ENCODE measurements at regions not wholly inside any gene's neighbourhood (a gene's known extent, or its start where the extent isn't known, plus 50 kb on each side); places are given as distances from the start of the nearest gene placed in this dataset.

- H2BK20ac ChIP-seq (ENCODE audit: low read length) = no peak overlapping the region
- H4K5ac ChIP-seq (ENCODE audit: insufficient read length, low read depth, low read length) = no peak overlapping the region
- no peaks in the 10 kb centered on the region for H3K27me3 ChIP-seq (replicated peaks in 1 of 4; ENCODE audit: control insufficient read depth in 3 of 4, extremely low read depth in 1 of 4, insufficient read depth in 3 of 4, low read length in 3 of 4)
- ChIA-PET POLR2A (ENCODE audit: partially characterized antibody) (no interaction called here), CTCF (ENCODE audit: partially characterized antibody) (no interaction called here)
- H4K8ac ChIP-seq (ENCODE audit: extremely low read depth, insufficient read depth, low read length) = no peak overlapping the region
- no peak overlapping the region for H2AFZ ChIP-seq (ENCODE audit: low read length)
- H3K27ac ChIP-seq (ENCODE audit: low read depth, low read length) = no peak overlapping the region
- no peak overlapping the region for H4K91ac ChIP-seq (replicated peaks; ENCODE audit: insufficient read length, low read length)
- H2BK120ac ChIP-seq (replicated peaks; ENCODE audit: low read depth, low read length) = no peak overlapping the region
- no peaks in the 10 kb centered on the region for H3K4me1 ChIP-seq (replicated peaks in 1 of 4; ENCODE audit: control insufficient read depth in 3 of 4, insufficient read depth in 4 of 4, low read length in 3 of 4)
- H2AK5ac ChIP-seq (ENCODE audit: low read depth, low read length) = no peak overlapping the region
- FAIRE-seq = no peak
- no peaks in the 10 kb centered on the region for H4K20me1 ChIP-seq (replicated peaks in 1 of 2; ENCODE audit: control insufficient read depth in 1 of 2, insufficient read depth in 2 of 2, low read length in 2 of 2)
- 76% methylated on average over 2 of the region's 2 CpGs; no CpG with 5 or more reads in 1 of the 2 experiments for WGBS, 2 experiments (ENCODE audit: extremely low coverage in 1 of 2, insufficient coverage in 1 of 2, insufficient read length in 1 of 2, insufficient replicate concordance in 2 of 2, low coverage in 1 of 2, low lambda C conversion rate in 2 of 2, missing lambda C conversion rate in 1 of 2)
- no peak overlapping the region for H3K56ac ChIP-seq (replicated peaks; ENCODE audit: insufficient read length, low read depth, low read length)
- H3K4me2 ChIP-seq (ENCODE audit: insufficient read depth in 1 of 2, low read depth in 2 of 2, low read length in 2 of 2) = no peak overlapping the region
- no peak for DNase-seq (ENCODE audit: low read depth in 1 of 2, low spot score in 2 of 2)
- no peak overlapping the region for H2BK5ac ChIP-seq (ENCODE audit: low read depth, low read length)
- no peak overlapping the region for H3K23ac ChIP-seq (ENCODE audit: insufficient read length)
- H3K9me3 ChIP-seq (ENCODE audit: insufficient read depth in 2 of 2, low read depth in 1 of 2, low read length in 1 of 2) = no peaks in the 10 kb centered on the region
- no peaks in the 10 kb centered on the region for H3K79me1 ChIP-seq (ENCODE audit: low read depth, low read length)
- TF ChIP-seq GABPA (IDR thresholded peaks at IDR 0.05; ENCODE audit: borderline replicate concordance, insufficient read depth, low read length) (no peak), ASH2L (IDR thresholded peaks at IDR 0.05; ENCODE audit: low read length) (no peak), RAD21 (IDR thresholded peaks at IDR 0.05 in 1 of 2, conservative IDR thresholded peaks at IDR 0.05 in 1 of 2; ENCODE audit: low read depth in 2 of 2, low read length in 2 of 2) (no peak), HDAC2 (IDR thresholded peaks at IDR 0.05; ENCODE audit: borderline replicate concordance in 1 of 2, low read depth in 2 of 2, low read length in 2 of 2) (no peak)
- H3K36me3 ChIP-seq (ENCODE audit: control insufficient read depth in 2 of 4, insufficient read depth in 4 of 4, low read length in 3 of 4) = no peaks in the 10 kb centered on the region
- no peaks in the 10 kb centered on the region for H3K79me2 ChIP-seq (ENCODE audit: control insufficient read depth in 1 of 2, insufficient read depth in 2 of 2, low read length in 2 of 2)
- no peak overlapping the region for H3K14ac ChIP-seq (ENCODE audit: insufficient read length)
- H3K9ac ChIP-seq (replicated peaks in 1 of 4; ENCODE audit: extremely low read depth in 1 of 4, low read depth in 3 of 4, low read length in 3 of 4) = no peak overlapping the region
- H3K4ac ChIP-seq (replicated peaks; ENCODE audit: insufficient read length, low read depth, low read length) = no peak overlapping the region
- H2BK12ac ChIP-seq (ENCODE audit: low read depth, low read length) = no peak overlapping the region
- H3K23me2 ChIP-seq (ENCODE audit: low read depth, low read length) = no peaks in the 10 kb centered on the region
- no peak overlapping the region for H2BK15ac ChIP-seq (ENCODE audit: low read length)
- H3K18ac ChIP-seq (ENCODE audit: extremely low read depth, low read length) = no peak overlapping the region
- no peak overlapping the region for H3K4me3 ChIP-seq (ENCODE audit: extremely low read depth in 1 of 4, insufficient read depth in 2 of 4, low read depth in 3 of 4, low read length in 4 of 4)
These were observed 1076.9 kb downstream of the ARAP2 start for GRCh38 chr4:35167385-35167784.
